Hepatocyte (in vitro differentiated cells): ENCODE measurements at regions not wholly inside any gene's neighbourhood (a gene's known extent, or its start where the extent isn't known, plus 50 kb on each side); places are given as distances from the start of the nearest gene placed in this dataset.

ENCODE experiments used
- DNase-seq: peaks from one replicate; pipeline ENCODE4 v3.0.0-alpha.2; 2016; ENCODE audit warnings: low spot score
- H2AFZ ChIP-seq: fragments of 200-600 bp; sonication (generic); 2 replicates; pipeline ENCODE4 v1.6.0; 2016; ENCODE audit warnings: antibody characterized with exemption, mild to moderate bottlenecking
- H3K27ac ChIP-seq: fragments of 200-600 bp; sonication (generic); 2 replicates; pipeline ENCODE4 v1.5.1; 2016; ENCODE audit warnings: mild to moderate bottlenecking
- H3K27me3 ChIP-seq: fragments of 200-600 bp; sonication (generic); 2 replicates; pipeline ENCODE4 v1.6.1; 2016
- H3K36me3 ChIP-seq: fragments of 200-600 bp; sonication (generic); replicated peaks from 2 replicates; pipeline ENCODE4 v1.5.1; 2016; ENCODE audit warnings: low read depth; ENCODE audit not compliant: insufficient read depth
- H3K4me1 ChIP-seq: fragments of 200-600 bp; sonication (generic); 2 replicates; pipeline ENCODE4 v1.5.1; 2016; ENCODE audit warnings: mild to moderate bottlenecking, moderate library complexity; ENCODE audit not compliant: insufficient read depth
- H3K4me2 ChIP-seq: fragments of 200-600 bp; sonication (generic); 2 replicates; pipeline ENCODE4 v1.6.0; 2016
- H3K4me3 ChIP-seq: fragments of 200-600 bp; sonication (generic); 2 replicates; pipeline ENCODE4 v1.5.1; 2016; ENCODE audit warnings: mild to moderate bottlenecking
- H3K79me2 ChIP-seq: fragments of 200-600 bp; sonication (generic); 2 replicates; pipeline ENCODE4 v1.6.0; 2017; ENCODE audit warnings: mild to moderate bottlenecking
- H3K9me2 ChIP-seq: fragments of 200-600 bp; sonication (generic); replicated peaks from 2 replicates; pipeline ENCODE4 v1.6.0; 2017; ENCODE audit warnings: mild to moderate bottlenecking; ENCODE audit not compliant: insufficient read depth
- H3K9me3 ChIP-seq: fragments of 200-600 bp; sonication (generic); 2 replicates; pipeline ENCODE4 v1.5.1; 2016; ENCODE audit warnings: low read depth, mild to moderate bottlenecking
- H4K20me1 ChIP-seq: fragments of 200-600 bp; sonication (generic); 2 replicates; pipeline ENCODE4 v1.6.0; 2016; ENCODE audit warnings: mild to moderate bottlenecking; ENCODE audit not compliant: insufficient read depth, poor library complexity, severe bottlenecking
- EZH2 ChIP-seq: fragments of 200-600 bp; sonication (generic); IDR thresholded peaks from 2 replicates; pipeline ENCODE4 v1.6.1; 2016; ENCODE audit warnings: antibody characterized with exemption, mild to moderate bottlenecking, borderline replicate concordance
- EZH2phosphoT487 ChIP-seq: fragments of 200-600 bp; sonication (generic); IDR thresholded peaks from one replicate; pipeline ENCODE4 v1.6.1; 2018; ENCODE audit warnings: antibody characterized with exemption, mild to moderate bottlenecking, low read depth, moderate library complexity; ENCODE audit not compliant: unreplicated experiment, severe bottlenecking
- WGBS: methylation state at CpG from one replicate; pipeline ENCODE4 v1.1.6; 2016; ENCODE audit warnings: low lambda C conversion rate; ENCODE audit errors: missing lambda C conversion rate; 5-methylcytosine and 5-hydroxymethylcytosine counted together
- TF ChIP-seq, protein P1 (sequence below): fragments of 200-600 bp; sonication (generic); IDR thresholded peaks from 2 replicates; pipeline ENCODE4 v1.5.1; 2016; ENCODE audit warnings: antibody characterized with exemption, mild to moderate bottlenecking; ENCODE audit not compliant: poor library complexity

DNA sequence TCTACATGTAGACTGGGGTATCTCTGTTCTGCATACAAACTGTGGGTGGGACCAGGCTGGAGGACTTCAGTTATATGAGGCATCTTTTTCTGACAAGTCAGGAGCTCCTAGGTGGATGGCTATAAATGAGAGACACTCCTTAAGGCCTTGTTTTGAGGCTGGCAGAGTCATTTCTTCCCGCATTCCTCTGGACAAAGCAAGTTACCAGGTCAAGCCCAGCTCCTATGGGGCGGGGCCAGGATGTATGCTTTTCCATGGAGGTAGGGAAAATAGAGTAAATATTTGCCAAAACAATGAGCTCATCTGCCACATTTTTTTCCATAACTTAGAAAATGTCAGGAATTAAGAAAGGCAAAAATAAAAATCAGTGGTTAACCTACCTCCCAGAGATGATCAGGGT, 283.4 kb downstream of the GPR37 start:
- Histone ChIP-seq H3K79me2 (no peaks in the 10 kb centered on the region), H3K4me2 (no peak overlapping the region), H3K9me2 (no peaks in the 10 kb centered on the region), H3K4me3 (no peak overlapping the region), H3K27ac (no peak overlapping the region), H2AFZ (no peak overlapping the region), H3K9me3 (no peaks in the 10 kb centered on the region), H3K4me1 (no peaks in the 10 kb centered on the region), H3K27me3 (no peaks in the 10 kb centered on the region), H4K20me1 (no peaks in the 10 kb centered on the region), H3K36me3 (no peaks in the 10 kb centered on the region)
- no peak for DNase-seq
- 72% methylated on average over 2 of the region's 2 CpGs for WGBS
- TF ChIP-seq, protein P1, sequence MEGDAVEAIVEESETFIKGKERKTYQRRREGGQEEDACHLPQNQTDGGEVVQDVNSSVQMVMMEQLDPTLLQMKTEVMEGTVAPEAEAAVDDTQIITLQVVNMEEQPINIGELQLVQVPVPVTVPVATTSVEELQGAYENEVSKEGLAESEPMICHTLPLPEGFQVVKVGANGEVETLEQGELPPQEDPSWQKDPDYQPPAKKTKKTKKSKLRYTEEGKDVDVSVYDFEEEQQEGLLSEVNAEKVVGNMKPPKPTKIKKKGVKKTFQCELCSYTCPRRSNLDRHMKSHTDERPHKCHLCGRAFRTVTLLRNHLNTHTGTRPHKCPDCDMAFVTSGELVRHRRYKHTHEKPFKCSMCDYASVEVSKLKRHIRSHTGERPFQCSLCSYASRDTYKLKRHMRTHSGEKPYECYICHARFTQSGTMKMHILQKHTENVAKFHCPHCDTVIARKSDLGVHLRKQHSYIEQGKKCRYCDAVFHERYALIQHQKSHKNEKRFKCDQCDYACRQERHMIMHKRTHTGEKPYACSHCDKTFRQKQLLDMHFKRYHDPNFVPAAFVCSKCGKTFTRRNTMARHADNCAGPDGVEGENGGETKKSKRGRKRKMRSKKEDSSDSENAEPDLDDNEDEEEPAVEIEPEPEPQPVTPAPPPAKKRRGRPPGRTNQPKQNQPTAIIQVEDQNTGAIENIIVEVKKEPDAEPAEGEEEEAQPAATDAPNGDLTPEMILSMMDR, result no peak
- TF ChIP-seq EZH2 (no peak), EZH2phosphoT487 (no peak)

DNA sequence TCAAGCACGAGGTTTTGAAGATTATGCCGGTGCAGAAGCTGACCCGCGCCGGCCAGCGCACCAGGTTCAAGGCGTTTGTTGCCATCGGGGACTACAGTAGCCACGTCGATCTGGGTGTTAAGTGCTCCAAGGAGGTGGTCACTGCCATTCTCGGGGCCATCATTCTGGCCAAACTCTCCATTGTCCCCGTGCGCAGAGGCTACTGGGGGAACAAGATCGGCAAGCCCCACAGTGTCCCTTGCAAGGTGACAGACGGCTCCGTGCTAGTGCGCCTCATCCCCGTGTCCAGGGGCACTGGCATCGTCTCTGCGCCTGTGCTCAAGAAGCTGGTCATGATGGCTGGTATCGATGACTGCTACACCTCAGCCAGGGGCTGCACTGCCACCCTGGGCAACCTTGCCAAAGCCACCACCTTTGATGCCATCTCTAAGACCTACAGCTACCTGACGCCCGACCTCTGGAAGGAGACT, 284.7 kb downstream of the GPR37 start:
- H3K27me3 ChIP-seq, result no peaks in the 10 kb centered on the region
- H3K4me1 ChIP-seq, result no peaks in the 10 kb centered on the region
- H4K20me1 ChIP-seq, result no peaks in the 10 kb centered on the region
- no peak overlapping the region for H3K4me3 ChIP-seq
- WGBS, result 97% methylated on average over 20 of the region's 23 CpGs
- no peak overlapping the region for H3K4me2 ChIP-seq
- TF ChIP-seq, protein P1, result no peak
- no peak for TF ChIP-seq EZH2phosphoT487
- H3K9me3 ChIP-seq, result no peaks in the 10 kb centered on the region
- H3K79me2 ChIP-seq, result no peaks in the 10 kb centered on the region
- no peak overlapping the region for H3K27ac ChIP-seq
- no peak for DNase-seq
- no peaks in the 10 kb centered on the region for H3K9me2 ChIP-seq
- no peaks in the 10 kb centered on the region for H3K36me3 ChIP-seq
- no peak overlapping the region for H2AFZ ChIP-seq

DNA sequence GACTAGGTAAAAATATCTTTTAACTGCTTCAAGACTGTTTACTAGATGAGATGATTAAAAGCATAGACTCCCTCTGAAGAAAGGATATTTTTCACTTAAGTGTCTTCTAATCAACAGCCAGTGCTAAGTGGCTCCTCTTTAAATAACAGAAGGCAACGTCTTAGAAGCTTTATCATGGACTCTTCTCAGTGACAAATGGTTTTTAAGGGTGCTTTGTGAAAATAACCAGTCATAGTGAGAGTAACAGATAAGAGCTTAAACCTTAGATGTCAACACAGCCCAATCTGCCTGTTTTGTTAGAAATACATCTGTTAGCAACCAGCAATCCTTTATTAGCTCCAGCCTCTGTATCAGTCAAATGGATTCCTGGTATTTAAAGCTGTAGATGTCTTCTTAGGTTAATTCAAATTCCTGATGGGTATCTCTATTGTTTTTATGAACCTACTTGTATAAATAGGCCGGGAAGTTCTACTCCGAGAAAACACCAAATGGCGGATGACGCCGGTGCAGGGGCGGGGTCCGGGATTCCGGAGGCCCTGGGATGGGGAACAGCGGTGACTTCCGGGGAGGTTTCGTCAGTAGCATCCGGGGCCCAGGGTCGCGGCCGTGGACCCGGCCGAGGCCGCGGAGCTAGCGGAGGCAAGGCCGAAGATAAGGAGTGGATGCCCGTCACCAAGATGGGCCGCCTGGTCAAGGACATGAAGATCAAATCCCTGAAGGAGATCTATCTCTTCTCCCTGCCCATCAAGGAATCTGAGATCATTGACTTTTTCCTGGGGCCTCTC, 285.4 kb downstream of the GPR37 start:
- 86% methylated on average over 24 of the region's 24 CpGs for WGBS
- Histone ChIP-seq H3K4me3 (no peak overlapping the region), H3K9me3 (no peaks in the 10 kb centered on the region), H3K4me1 (no peaks in the 10 kb centered on the region), H3K9me2 (no peaks in the 10 kb centered on the region), H3K27me3 (no peaks in the 10 kb centered on the region), H3K36me3 (no peaks in the 10 kb centered on the region), H3K4me2 (no peak overlapping the region), H4K20me1 (no peaks in the 10 kb centered on the region), H2AFZ (no peak overlapping the region), H3K27ac (no peak overlapping the region), H3K79me2 (no peaks in the 10 kb centered on the region)
- DNase-seq, result no peak
- no peak for TF ChIP-seq EZH2phosphoT487
- TF ChIP-seq EZH2, result no peak
- TF ChIP-seq, protein P1, result no peak

DNA sequence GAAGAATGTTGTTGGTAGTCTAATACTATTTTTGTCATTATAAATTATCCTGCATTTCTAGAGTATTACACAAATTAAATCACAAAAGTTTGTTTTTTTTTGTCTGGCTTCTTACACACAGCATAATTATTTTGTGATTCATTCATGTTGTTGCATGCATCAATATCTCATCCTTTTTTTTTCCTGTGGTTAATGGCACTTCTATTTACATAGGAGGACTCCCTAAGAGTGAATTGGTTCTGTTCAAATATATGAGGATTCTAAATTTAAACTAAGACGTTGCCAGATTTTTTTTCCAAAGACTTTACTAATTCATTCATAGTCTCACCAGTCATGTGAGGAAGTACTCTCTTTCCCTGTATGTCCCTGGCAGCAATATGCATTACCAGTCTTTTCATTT, 303.3 kb downstream of the GPR37 start:
- no peak overlapping the region for H3K4me3 ChIP-seq
- no peak overlapping the region for H3K4me2 ChIP-seq
- H3K4me1 ChIP-seq, result no peaks in the 10 kb centered on the region
- no peaks in the 10 kb centered on the region for H3K27me3 ChIP-seq
- WGBS, result 56% methylated on average over 1 of the region's 1 CpG
- H3K9me3 ChIP-seq, result no peaks in the 10 kb centered on the region
- no peak for DNase-seq
- H3K36me3 ChIP-seq, result no peaks in the 10 kb centered on the region
- no peak overlapping the region for H2AFZ ChIP-seq
- no peak for TF ChIP-seq EZH2
- no peak for TF ChIP-seq EZH2phosphoT487
- TF ChIP-seq, protein P1, result no peak
- H3K79me2 ChIP-seq, result no peaks in the 10 kb centered on the region
- no peaks in the 10 kb centered on the region for H4K20me1 ChIP-seq
- H3K27ac ChIP-seq, result no peak overlapping the region
- peaks cover 2% of the 10 kb centered on the region for H3K9me2 ChIP-seq
